ENCODE measurements at regions not wholly inside any gene's neighbourhood (a gene's known extent, or its start where the extent isn't known, plus 50 kb on each side); places are given as distances from the start of the nearest gene placed in this dataset.

GRCh38 chr7:124482229-124482628 is 283.4 kb downstream of the GPR37 start:
- H3K4me3 ChIP-seq (ENCODE audit: low read depth, low read length): no peak overlapping the region
- TF ChIP-seq CTCF (IDR thresholded peaks at IDR 0.05; ENCODE audit: low read depth, low read length): no peak

- H3K4me3 ChIP-seq (ENCODE audit: low read depth, low read length): no peak overlapping the region
- TF ChIP-seq CTCF (IDR thresholded peaks at IDR 0.05; ENCODE audit: low read depth, low read length): no peak
These were observed 284.7 kb downstream of the GPR37 start for GRCh38 chr7:124480821-124481290.

GRCh38 chr7:124480036-124480820 is 285.4 kb downstream of the GPR37 start:
- H3K4me3 ChIP-seq (ENCODE audit: low read depth, low read length): no peak overlapping the region
- TF ChIP-seq CTCF (IDR thresholded peaks at IDR 0.05; ENCODE audit: low read depth, low read length): no peak

DNA sequence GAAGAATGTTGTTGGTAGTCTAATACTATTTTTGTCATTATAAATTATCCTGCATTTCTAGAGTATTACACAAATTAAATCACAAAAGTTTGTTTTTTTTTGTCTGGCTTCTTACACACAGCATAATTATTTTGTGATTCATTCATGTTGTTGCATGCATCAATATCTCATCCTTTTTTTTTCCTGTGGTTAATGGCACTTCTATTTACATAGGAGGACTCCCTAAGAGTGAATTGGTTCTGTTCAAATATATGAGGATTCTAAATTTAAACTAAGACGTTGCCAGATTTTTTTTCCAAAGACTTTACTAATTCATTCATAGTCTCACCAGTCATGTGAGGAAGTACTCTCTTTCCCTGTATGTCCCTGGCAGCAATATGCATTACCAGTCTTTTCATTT is 303.3 kb downstream of the GPR37 start:
- no peak for TF ChIP-seq CTCF (IDR thresholded peaks at IDR 0.05; ENCODE audit: low read depth, low read length)
- no peak overlapping the region for H3K4me3 ChIP-seq (ENCODE audit: low read depth, low read length)

DNA sequence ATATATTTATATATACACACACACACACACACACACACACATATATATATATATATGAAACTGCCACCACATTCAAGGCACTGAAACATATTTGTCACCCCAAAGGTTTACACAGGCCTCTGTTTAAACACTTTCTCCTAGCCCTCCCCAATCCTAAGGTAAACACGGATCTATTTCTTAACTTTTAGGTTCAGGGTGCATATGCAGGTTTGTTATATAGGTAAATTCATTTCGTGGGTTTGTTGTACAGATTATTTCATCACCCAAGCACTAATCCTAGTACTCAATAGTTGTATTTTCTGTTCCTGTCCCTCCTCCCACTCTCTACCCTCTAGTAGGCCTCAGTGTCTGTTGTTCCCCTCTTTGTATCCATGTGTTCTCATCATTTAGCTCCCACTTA is 305.0 kb downstream of the GPR37 start:
- TF ChIP-seq CTCF (IDR thresholded peaks at IDR 0.05; ENCODE audit: low read depth, low read length): no peak
- no peak overlapping the region for H3K4me3 ChIP-seq (ENCODE audit: low read depth, low read length)

DNA sequence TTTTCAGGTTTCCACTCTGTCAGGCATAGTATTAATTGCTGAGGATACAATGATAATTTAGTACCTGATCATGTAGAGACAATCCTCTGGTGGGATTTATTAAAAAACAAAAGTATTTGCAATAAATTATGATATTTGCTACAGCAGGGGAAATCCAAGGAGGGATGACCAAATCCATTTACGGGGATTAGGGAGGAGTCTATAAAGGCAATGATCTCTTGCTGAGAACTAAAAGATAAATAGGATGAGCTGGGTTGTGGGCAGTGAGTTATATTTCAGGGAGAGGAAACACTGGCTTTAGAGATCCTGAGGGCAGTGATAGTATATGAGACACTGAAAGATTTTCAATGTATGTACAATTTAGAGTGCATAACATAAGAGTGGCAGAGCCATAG is 305.5 kb downstream of the GPR37 start:
- H3K4me3 ChIP-seq (ENCODE audit: low read depth, low read length): no peak overlapping the region; the same call in 1 of the 2 replicates
- no peak for TF ChIP-seq CTCF (IDR thresholded peaks at IDR 0.05; ENCODE audit: low read depth, low read length)
